SK-N-SH treated with all-trans-retinoic acid at 6 μM for 48 hours (cell line): ENCODE measurements at regions not wholly inside any gene's neighbourhood (a gene's known extent, or its start where the extent isn't known, plus 50 kb on each side); places are given as distances from the start of the nearest gene placed in this dataset.

Experiments used
- ATAC-seq: fragments of 200-7000 bp; cut with Tn5 transposase; 3 replicates; pipeline ENCODE4 v1.9.1; 2020; ENCODE audit warnings: mild to moderate bottlenecking, moderate library complexity
- ARNTL ChIP-seq: fragments of 450-650 bp; formaldehyde crosslinking; IDR thresholded peaks from 2 replicates; pipeline ENCODE4 v1.5.0; 2020; ENCODE audit warnings: low read depth, mild to moderate bottlenecking, moderate library complexity, borderline replicate concordance
- BACH2 ChIP-seq: fragments of 250-450 bp; sonication (Bioruptor Pico); IDR thresholded peaks from 2 replicates; pipeline ENCODE4 v1.9.0; 2021; ENCODE audit warnings: mild to moderate bottlenecking, borderline replicate concordance
- ESRRG ChIP-seq: fragments of 250-450 bp; sonication (Bioruptor Pico); IDR thresholded peaks from 2 replicates; pipeline ENCODE4 v1.6.1; 2021; ENCODE audit warnings: mild to moderate bottlenecking
- GLIS3 ChIP-seq: fragments of 250-450 bp; sonication (Bioruptor Pico); IDR thresholded peaks from 2 replicates; pipeline ENCODE4 v1.5.0; 2020; ENCODE audit warnings: mild to moderate bottlenecking, moderate library complexity
- ISL1 ChIP-seq: fragments of 250-450 bp; sonication (Bioruptor Pico); IDR thresholded peaks from 2 replicates; pipeline ENCODE4 v2.1.2; 2022; ENCODE audit warnings: mild to moderate bottlenecking, moderate library complexity
- OSR1 ChIP-seq: fragments of 250-450 bp; sonication (Bioruptor Pico); IDR thresholded peaks from 2 replicates; pipeline ENCODE4 v1.8.0; 2022; ENCODE audit warnings: moderate library complexity, mild to moderate bottlenecking, inconsistent platforms
- PPARA ChIP-seq: fragments of 250-450 bp; sonication (Bioruptor Pico); IDR thresholded peaks from 2 replicates; pipeline ENCODE4 v1.5.0; 2020; ENCODE audit warnings: mild to moderate bottlenecking, borderline replicate concordance
- RARB ChIP-seq: fragments of 250-450 bp; sonication (Bioruptor Pico); IDR thresholded peaks from 2 replicates; pipeline ENCODE4 v1.8.0; 2021; ENCODE audit warnings: mild to moderate bottlenecking, moderate library complexity
- ZC3H10 ChIP-seq: fragments of 250-450 bp; sonication (Bioruptor Pico); IDR thresholded peaks from 2 replicates; pipeline ENCODE4 v1.5.1; 2021; ENCODE audit warnings: mild to moderate bottlenecking, moderate library complexity
- ZFP3 ChIP-seq: fragments of 250-450 bp; sonication (Bioruptor Pico); IDR thresholded peaks from 2 replicates; pipeline ENCODE4 v1.5.0; 2020; ENCODE audit warnings: mild to moderate bottlenecking, moderate library complexity
- ZFP30 ChIP-seq: fragments of 450-650 bp; formaldehyde crosslinking; IDR thresholded peaks from 2 replicates; pipeline ENCODE4 v1.5.0; 2022; ENCODE audit warnings: mild to moderate bottlenecking, moderate library complexity
- ZNF565 ChIP-seq: fragments of 450-650 bp; formaldehyde crosslinking; conservative IDR thresholded peaks from 2 replicates; pipeline ENCODE4 v1.5.0; 2020; ENCODE audit warnings: low read depth, mild to moderate bottlenecking, moderate library complexity
- ZNF70 ChIP-seq: fragments of 450-650 bp; formaldehyde crosslinking; IDR thresholded peaks from 2 replicates; pipeline ENCODE4 v1.5.0; 2020; ENCODE audit warnings: mild to moderate bottlenecking, moderate library complexity
- ZNF8 ChIP-seq: fragments of 450-650 bp; formaldehyde crosslinking; IDR thresholded peaks from 2 replicates; pipeline ENCODE4 v1.5.0; 2020; ENCODE audit warnings: mild to moderate bottlenecking, moderate library complexity
- TF ChIP-seq, protein P1 (sequence below): fragments of 250-450 bp; sonication (Bioruptor Pico); IDR thresholded peaks from 2 replicates; pipeline ENCODE4 v1.8.0; 2021; ENCODE audit warnings: low read depth, mild to moderate bottlenecking, moderate library complexity, borderline replicate concordance
- TF ChIP-seq, protein P2 (sequence below): fragments of 250-450 bp; sonication (Bioruptor Pico); IDR thresholded peaks from 2 replicates; pipeline ENCODE4 v1.5.0; 2020; ENCODE audit warnings: mild to moderate bottlenecking, moderate library complexity
- TF ChIP-seq, protein P3 (sequence below): fragments of 250-450 bp; sonication (Bioruptor Pico); IDR thresholded peaks from 2 replicates; pipeline ENCODE4 v1.5.1; 2020; ENCODE audit warnings: low read depth, mild to moderate bottlenecking, moderate library complexity
- TF ChIP-seq, protein P4 (sequence below): fragments of 250-450 bp; sonication (Bioruptor Pico); IDR thresholded peaks from 2 replicates; pipeline ENCODE4 v1.5.1; 2021; ENCODE audit warnings: mild to moderate bottlenecking, moderate library complexity

DNA sequence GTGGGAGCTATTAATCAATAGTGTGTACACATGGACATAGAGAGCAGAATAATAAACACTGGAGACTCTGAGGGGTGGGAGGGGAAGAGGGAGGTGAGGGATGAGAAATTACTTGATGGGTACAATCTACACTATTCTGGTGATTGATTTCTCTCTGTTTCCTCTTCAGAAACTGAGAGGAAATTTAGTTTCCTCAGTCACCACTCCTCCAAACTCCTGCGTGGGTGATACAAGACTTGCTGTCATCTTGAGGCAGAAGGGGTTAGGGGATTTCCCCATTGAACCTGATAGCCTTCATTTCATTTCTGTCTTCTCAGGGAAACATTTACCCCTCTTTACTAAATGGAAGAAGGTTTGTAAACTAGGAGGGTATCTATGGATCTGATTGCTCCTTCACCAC, 84.3 kb upstream of the ESR1 start:
- TF ChIP-seq ZFP3 (CRISPR knock-in tag) = no peak
- no peak for TF ChIP-seq OSR1 (CRISPR knock-in tag)
- TF ChIP-seq ZNF70 = no peak
- no peak for TF ChIP-seq GLIS3 (CRISPR knock-in tag)
- no peak for TF ChIP-seq BACH2 (CRISPR knock-in tag)
- TF ChIP-seq PPARA (CRISPR knock-in tag) = no peak
- TF ChIP-seq ZC3H10 (CRISPR knock-in tag) = no peak
- TF ChIP-seq ZFP30 = no peak
- no peak for TF ChIP-seq ZNF8
- TF ChIP-seq, protein P1, sequence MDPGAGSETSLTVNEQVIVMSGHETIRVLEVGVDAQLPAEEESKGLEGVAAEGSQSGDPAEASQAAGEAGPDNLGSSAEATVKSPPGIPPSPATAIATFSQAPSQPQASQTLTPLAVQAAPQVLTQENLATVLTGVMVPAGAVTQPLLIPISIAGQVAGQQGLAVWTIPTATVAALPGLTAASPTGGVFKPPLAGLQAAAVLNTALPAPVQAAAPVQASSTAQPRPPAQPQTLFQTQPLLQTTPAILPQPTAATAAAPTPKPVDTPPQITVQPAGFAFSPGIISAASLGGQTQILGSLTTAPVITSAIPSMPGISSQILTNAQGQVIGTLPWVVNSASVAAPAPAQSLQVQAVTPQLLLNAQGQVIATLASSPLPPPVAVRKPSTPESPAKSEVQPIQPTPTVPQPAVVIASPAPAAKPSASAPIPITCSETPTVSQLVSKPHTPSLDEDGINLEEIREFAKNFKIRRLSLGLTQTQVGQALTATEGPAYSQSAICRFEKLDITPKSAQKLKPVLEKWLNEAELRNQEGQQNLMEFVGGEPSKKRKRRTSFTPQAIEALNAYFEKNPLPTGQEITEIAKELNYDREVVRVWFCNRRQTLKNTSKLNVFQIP = no peak
- no peak for TF ChIP-seq ESRRG (CRISPR knock-in tag)
- no peak for TF ChIP-seq ARNTL (CRISPR knock-in tag)
- TF ChIP-seq, all 23 proteins: peak for 0
- no peak for ATAC-seq

DNA sequence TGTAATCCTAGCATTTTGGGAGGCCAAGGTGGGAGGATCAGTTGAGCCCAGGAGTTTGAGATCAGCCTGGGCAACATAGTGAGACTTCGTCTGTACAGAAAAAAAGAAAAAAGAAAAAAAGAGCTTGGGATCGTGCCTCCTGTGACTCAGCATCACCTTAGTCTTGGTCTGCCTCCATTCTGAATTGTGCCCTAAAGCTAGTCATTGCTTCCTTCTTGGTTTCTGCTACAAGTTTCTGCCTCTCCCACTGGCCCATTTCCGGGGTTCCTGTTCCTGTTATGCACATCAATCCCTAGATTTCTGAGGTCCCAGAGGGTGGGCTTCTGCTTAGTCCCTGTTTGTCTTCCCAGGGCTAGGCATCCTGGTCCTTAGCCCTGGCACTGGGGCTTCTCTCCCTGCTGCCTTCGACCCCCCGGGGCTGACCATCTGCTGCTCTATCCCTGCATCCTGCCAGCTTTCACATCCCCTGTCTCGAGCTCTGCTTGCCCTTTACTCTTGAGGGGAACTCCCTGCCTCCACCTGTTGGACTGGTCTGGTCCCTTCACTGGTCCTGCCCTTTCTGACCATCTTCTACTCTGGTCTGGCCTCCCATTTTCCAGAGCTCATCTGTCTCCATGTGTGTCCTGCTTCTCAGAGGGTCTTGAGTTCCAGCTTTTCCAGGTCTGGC, 77.5 kb upstream of the ESR1 start:
- TF ChIP-seq OSR1 (CRISPR knock-in tag) (no peak), PPARA (CRISPR knock-in tag) (no peak), ISL1 (no peak), BACH2 (CRISPR knock-in tag) (no peak), ZNF70 (no peak), GLIS3 (CRISPR knock-in tag) (no peak), ARNTL (CRISPR knock-in tag) (no peak), ZC3H10 (CRISPR knock-in tag) (no peak), ZFP30 (no peak), ZNF8 (no peak), RARB (CRISPR knock-in tag) (no peak), ZFP3 (CRISPR knock-in tag) (no peak), ESRRG (CRISPR knock-in tag) (no peak)
- TF ChIP-seq, protein P2, sequence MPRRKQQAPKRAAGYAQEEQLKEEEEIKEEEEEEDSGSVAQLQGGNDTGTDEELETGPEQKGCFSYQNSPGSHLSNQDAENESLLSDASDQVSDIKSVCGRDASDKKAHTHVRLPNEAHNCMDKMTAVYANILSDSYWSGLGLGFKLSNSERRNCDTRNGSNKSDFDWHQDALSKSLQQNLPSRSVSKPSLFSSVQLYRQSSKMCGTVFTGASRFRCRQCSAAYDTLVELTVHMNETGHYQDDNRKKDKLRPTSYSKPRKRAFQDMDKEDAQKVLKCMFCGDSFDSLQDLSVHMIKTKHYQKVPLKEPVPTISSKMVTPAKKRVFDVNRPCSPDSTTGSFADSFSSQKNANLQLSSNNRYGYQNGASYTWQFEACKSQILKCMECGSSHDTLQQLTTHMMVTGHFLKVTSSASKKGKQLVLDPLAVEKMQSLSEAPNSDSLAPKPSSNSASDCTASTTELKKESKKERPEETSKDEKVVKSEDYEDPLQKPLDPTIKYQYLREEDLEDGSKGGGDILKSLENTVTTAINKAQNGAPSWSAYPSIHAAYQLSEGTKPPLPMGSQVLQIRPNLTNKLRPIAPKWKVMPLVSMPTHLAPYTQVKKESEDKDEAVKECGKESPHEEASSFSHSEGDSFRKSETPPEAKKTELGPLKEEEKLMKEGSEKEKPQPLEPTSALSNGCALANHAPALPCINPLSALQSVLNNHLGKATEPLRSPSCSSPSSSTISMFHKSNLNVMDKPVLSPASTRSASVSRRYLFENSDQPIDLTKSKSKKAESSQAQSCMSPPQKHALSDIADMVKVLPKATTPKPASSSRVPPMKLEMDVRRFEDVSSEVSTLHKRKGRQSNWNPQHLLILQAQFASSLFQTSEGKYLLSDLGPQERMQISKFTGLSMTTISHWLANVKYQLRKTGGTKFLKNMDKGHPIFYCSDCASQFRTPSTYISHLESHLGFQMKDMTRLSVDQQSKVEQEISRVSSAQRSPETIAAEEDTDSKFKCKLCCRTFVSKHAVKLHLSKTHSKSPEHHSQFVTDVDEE (CRISPR knock-in tag) = no peak
- TF ChIP-seq, protein P3, sequence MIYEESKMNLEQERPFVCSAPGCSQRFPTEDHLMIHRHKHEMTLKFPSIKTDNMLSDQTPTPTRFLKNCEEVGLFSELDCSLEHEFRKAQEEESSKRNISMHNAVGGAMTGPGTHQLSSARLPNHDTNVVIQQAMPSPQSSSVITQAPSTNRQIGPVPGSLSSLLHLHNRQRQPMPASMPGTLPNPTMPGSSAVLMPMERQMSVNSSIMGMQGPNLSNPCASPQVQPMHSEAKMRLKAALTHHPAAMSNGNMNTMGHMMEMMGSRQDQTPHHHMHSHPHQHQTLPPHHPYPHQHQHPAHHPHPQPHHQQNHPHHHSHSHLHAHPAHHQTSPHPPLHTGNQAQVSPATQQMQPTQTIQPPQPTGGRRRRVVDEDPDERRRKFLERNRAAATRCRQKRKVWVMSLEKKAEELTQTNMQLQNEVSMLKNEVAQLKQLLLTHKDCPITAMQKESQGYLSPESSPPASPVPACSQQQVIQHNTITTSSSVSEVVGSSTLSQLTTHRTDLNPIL (CRISPR knock-in tag) = no peak
- TF ChIP-seq, protein P1 = no peak
- TF ChIP-seq, protein P4, sequence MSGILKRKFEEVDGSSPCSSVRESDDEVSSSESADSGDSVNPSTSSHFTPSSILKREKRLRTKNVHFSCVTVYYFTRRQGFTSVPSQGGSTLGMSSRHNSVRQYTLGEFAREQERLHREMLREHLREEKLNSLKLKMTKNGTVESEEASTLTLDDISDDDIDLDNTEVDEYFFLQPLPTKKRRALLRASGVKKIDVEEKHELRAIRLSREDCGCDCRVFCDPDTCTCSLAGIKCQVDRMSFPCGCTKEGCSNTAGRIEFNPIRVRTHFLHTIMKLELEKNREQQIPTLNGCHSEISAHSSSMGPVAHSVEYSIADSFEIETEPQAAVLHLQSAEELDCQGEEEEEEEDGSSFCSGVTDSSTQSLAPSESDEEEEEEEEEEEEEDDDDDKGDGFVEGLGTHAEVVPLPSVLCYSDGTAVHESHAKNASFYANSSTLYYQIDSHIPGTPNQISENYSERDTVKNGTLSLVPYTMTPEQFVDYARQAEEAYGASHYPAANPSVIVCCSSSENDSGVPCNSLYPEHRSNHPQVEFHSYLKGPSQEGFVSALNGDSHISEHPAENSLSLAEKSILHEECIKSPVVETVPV (CRISPR knock-in tag) = no peak
- ATAC-seq = no peak

DNA sequence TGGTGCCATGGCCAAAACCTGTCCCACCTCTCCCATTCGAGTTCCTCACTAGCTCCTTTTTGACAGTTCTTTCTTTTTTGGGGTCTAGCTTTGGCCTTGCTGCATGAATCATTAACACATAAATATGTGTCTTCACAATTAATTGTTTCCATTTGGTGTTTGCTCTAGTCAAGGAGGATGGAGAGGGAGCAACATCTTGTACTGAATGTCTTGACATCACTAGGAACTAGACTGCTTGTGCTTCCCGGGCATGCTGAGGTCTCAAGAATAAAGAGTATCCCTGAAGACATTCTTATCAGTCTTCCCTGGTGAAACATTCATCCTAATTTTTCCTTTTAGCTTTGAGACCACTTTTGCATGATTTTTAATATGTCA, 77.0 kb upstream of the ESR1 start:
- no peak for ATAC-seq
- TF ChIP-seq, protein P4 (CRISPR knock-in tag) = no peak
- TF ChIP-seq GLIS3 (CRISPR knock-in tag) (no peak), OSR1 (CRISPR knock-in tag) (no peak), ZC3H10 (CRISPR knock-in tag) (no peak), ESRRG (CRISPR knock-in tag) (no peak), ZNF8 (no peak), BACH2 (CRISPR knock-in tag) (no peak), ARNTL (CRISPR knock-in tag) (no peak), ISL1 (no peak), ZNF70 (no peak), RARB (CRISPR knock-in tag) (no peak), ZFP30 (no peak), ZNF565 (CRISPR knock-in tag) (no peak)
- TF ChIP-seq, protein P2 (CRISPR knock-in tag) = no peak
- TF ChIP-seq, protein P1 = no peak
